H9 (cell line): ENCODE measurements at regions not wholly inside any gene's neighbourhood (a gene's known extent, or its start where the extent isn't known, plus 50 kb on each side); places are given as distances from the start of the nearest gene placed in this dataset.

Source experiments
- DNase-seq: peaks from one replicate; pipeline ENCODE4 v3.0.0-alpha.2; 2017
- H2AFZ ChIP-seq: one replicate; pipeline ENCODE4 v1.6.1; 2013; ENCODE audit warnings: mild to moderate bottlenecking, low read length, control low read depth, moderate library complexity
- H2AK5ac ChIP-seq: 2 replicates; pipeline ENCODE4 v1.6.1; 2013; ENCODE audit warnings: low read length, control low read depth, mixed read lengths; ENCODE audit not compliant: insufficient read length
- H2BK120ac ChIP-seq: one replicate; pipeline ENCODE4 v1.6.1; 2013; ENCODE audit warnings: low read depth, mild to moderate bottlenecking, low read length, control low read depth, inconsistent platforms; ENCODE audit not compliant: poor library complexity, severe bottlenecking
- H2BK12ac ChIP-seq: 2 replicates; pipeline ENCODE4 v1.6.1; 2013; ENCODE audit warnings: low read length, control low read depth, mixed read lengths, low read depth; ENCODE audit not compliant: insufficient read length
- H2BK15ac ChIP-seq: 2 replicates; pipeline ENCODE4 v1.6.1; 2013; ENCODE audit warnings: low read depth, low read length, control low read depth
- H2BK20ac ChIP-seq: one replicate; pipeline ENCODE4 v1.6.1; 2013; ENCODE audit warnings: low read depth, mild to moderate bottlenecking, low read length, control low read depth, inconsistent platforms; ENCODE audit not compliant: poor library complexity, severe bottlenecking
- H2BK5ac ChIP-seq: 2 replicates; pipeline ENCODE4 v1.6.1; 2013; ENCODE audit warnings: low read length, control low read depth, mixed read lengths; ENCODE audit not compliant: insufficient read length
- H3K14ac ChIP-seq: 2 replicates; pipeline ENCODE4 v1.6.1; 2013; ENCODE audit warnings: low read length, control low read depth; ENCODE audit not compliant: insufficient read depth
- H3K18ac ChIP-seq: 2 replicates; pipeline ENCODE4 v1.6.1; 2013; ENCODE audit warnings: low read depth, mild to moderate bottlenecking, mixed read lengths, low read length, control low read depth; ENCODE audit not compliant: insufficient read length
- H3K23ac ChIP-seq: 2 replicates; pipeline ENCODE4 v1.6.1; 2013; ENCODE audit warnings: low read length, control low read depth, mixed read lengths, low read depth; ENCODE audit not compliant: insufficient read length
- H3K23me2 ChIP-seq: 2 replicates; pipeline ENCODE4 v1.6.1; 2013; ENCODE audit warnings: low read depth, mild to moderate bottlenecking, mixed read lengths, low read length, control low read depth; ENCODE audit not compliant: insufficient read length, poor library complexity, severe bottlenecking
- H3K27ac ChIP-seq: 2 replicates; pipeline ENCODE4 v1.5.1; 2013; ENCODE audit warnings: low read length, control low read depth, mixed read lengths, low read depth; ENCODE audit not compliant: insufficient read length
- H3K27me3 ChIP-seq: 2 replicates; pipeline ENCODE4 v1.6.1; 2013; ENCODE audit warnings: low read length, control low read depth, inconsistent platforms; ENCODE audit not compliant: insufficient read depth
- H3K4ac ChIP-seq: 2 replicates; pipeline ENCODE4 v1.6.1; 2013; ENCODE audit warnings: low read depth, mild to moderate bottlenecking, control low read depth, inconsistent platforms, low read length, moderate library complexity
- H3K4me1 ChIP-seq: 2 replicates; pipeline ENCODE4 v1.6.1; 2013; ENCODE audit warnings: low read length, control low read depth, inconsistent platforms; ENCODE audit not compliant: insufficient read depth
- H3K4me2 ChIP-seq: 2 replicates; pipeline ENCODE4 v1.6.1; 2013; ENCODE audit warnings: low read length, control low read depth, mixed read lengths; ENCODE audit not compliant: insufficient read length, insufficient read depth
- H3K56ac ChIP-seq: 2 replicates; pipeline ENCODE4 v1.6.1; 2013; ENCODE audit warnings: low read depth, mild to moderate bottlenecking, mixed read lengths, low read length, control low read depth; ENCODE audit not compliant: insufficient read length
- H3K79me1 ChIP-seq: 2 replicates; pipeline ENCODE4 v1.6.1; 2013; ENCODE audit warnings: low read depth, mild to moderate bottlenecking, moderate library complexity, low read length, control low read depth, inconsistent platforms; ENCODE audit not compliant: insufficient read depth, poor library complexity, severe bottlenecking
- H3K79me2 ChIP-seq: 2 replicates; pipeline ENCODE4 v1.6.1; 2013; ENCODE audit warnings: low read length, control low read depth, inconsistent platforms; ENCODE audit not compliant: insufficient read depth
- H3K9ac ChIP-seq: 2 replicates; pipeline ENCODE4 v1.6.1; 2013; ENCODE audit warnings: low read length, control low read depth, mixed read lengths; ENCODE audit not compliant: insufficient read length; ENCODE audit errors: extremely low read depth
- H3K9me3 ChIP-seq: one replicate; pipeline ENCODE4 v1.6.1; 2013; ENCODE audit warnings: low read depth, low read length, inconsistent platforms; ENCODE audit not compliant: control insufficient read depth
- H3T11ph ChIP-seq: one replicate; pipeline ENCODE4 v1.6.1; 2013; ENCODE audit warnings: mild to moderate bottlenecking, low read length, control low read depth, inconsistent platforms
- H4K20me1 ChIP-seq: one replicate; pipeline ENCODE4 v1.6.1; 2013; ENCODE audit not compliant: control insufficient read depth, insufficient read length, insufficient read depth
- H4K5ac ChIP-seq: 2 replicates; pipeline ENCODE4 v1.6.1; 2013; ENCODE audit warnings: low read depth, mild to moderate bottlenecking, mixed read lengths, low read length, control low read depth; ENCODE audit not compliant: insufficient read length
- H4K8ac ChIP-seq: replicated peaks from 2 replicates; pipeline ENCODE4 v1.6.1; 2013; ENCODE audit warnings: low read length, control low read depth, mixed read lengths, low read depth; ENCODE audit not compliant: insufficient read length
- H4K91ac ChIP-seq: 2 replicates; pipeline ENCODE4 v1.6.1; 2013; ENCODE audit warnings: low read depth, mild to moderate bottlenecking, moderate library complexity, mixed read lengths, low read length, control low read depth; ENCODE audit not compliant: insufficient read length
- H3K27ac Mint-ChIP-seq, 3 experiments: 2 replicates in 2 of 3; 3 replicates in 1 of 3; pipeline ENCODE4 v1.8.0; 2020 to 2021; ENCODE audit warnings: mixed read lengths in 3 of 3, mild to moderate bottlenecking in 1 of 3, moderate library complexity in 1 of 3
- H3K27me3 Mint-ChIP-seq: 2 replicates; pipeline ENCODE4 v1.8.0; 2021; ENCODE audit warnings: low read depth, mild to moderate bottlenecking, moderate library complexity, mixed read lengths
- H3K36me3 Mint-ChIP-seq, 3 experiments: 2 replicates in 2 of 3; 3 replicates in 1 of 3; pipeline ENCODE4 v1.8.0; 2020 to 2021; ENCODE audit warnings: low read depth in 3 of 3, mixed read lengths in 3 of 3; ENCODE audit not compliant: insufficient read depth in 1 of 3
- H3K4me1 Mint-ChIP-seq, 2 experiments: 2 replicates each; pipeline ENCODE4 v1.8.0; 2020; ENCODE audit warnings: mixed read lengths in 2 of 2
- H3K4me3 Mint-ChIP-seq, 2 experiments: 2 replicates in 1 of 2; 3 replicates in 1 of 2; pipeline ENCODE4 v1.8.0; 2020 to 2021; ENCODE audit warnings: mild to moderate bottlenecking in 2 of 2, mixed read lengths in 2 of 2, moderate library complexity in 1 of 2
- H3K9me3 Mint-ChIP-seq, 2 experiments: 2 replicates in 1 of 2; 3 replicates in 1 of 2; pipeline ENCODE4 v1.8.0; 2020; ENCODE audit warnings: mild to moderate bottlenecking in 2 of 2, mixed read lengths in 2 of 2, moderate library complexity in 1 of 2
- WGBS: extraction: QIAGEN DNeasy Blood & Tissue Kit; methylation state at CpG from one replicate; pipeline ENCODE4 v1.1.7; 2013; ENCODE audit warnings: missing lambda C conversion rate, low lambda C conversion rate, mixed read lengths; ENCODE audit not compliant: insufficient read length; ENCODE audit errors: extremely low coverage; 5-methylcytosine and 5-hydroxymethylcytosine counted together
- TF ChIP-seq, protein P1 (sequence below): fragments of 200-600 bp; sonication (generic); conservative IDR thresholded peaks from 3 replicates; pipeline ENCODE4 v1.8.0; 2021; ENCODE audit warnings: antibody characterized with exemption, mild to moderate bottlenecking

DNA sequence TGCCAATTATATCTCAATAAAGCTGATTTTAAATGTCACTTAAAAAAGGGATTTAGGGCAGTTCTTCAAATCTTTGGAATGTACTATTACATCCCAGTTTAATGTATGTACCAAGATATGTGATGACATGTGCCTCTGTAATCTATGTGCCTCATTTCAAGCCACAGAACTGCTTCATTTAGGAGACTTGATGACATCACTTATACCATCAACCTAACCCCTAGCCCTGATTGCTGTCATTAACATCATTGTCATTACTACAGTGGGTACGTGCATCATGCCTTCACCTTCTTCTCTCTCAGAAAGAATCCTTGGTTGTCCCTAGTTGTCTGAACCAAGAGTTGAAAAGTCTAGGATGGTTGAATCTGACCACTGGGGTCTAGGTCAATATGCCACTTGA, 134.3 kb upstream of the RAB11FIP2 start:
- H3K4me2 ChIP-seq: no peak overlapping the region
- no peaks in the 10 kb centered on the region for H3K23me2 ChIP-seq
- no peak overlapping the region for H3K27ac ChIP-seq
- no CpG with 5 or more reads among the region's 1 CpG for WGBS
- Mint-ChIP-seq H3K4me3 (no peak overlapping the region), H3K27me3 (peaks cover 3% of the 10 kb centered on the region), H3K4me1 (no peaks in the 10 kb centered on the region), H3K9me3 (peaks cover 8 to 13% of the 10 kb centered on the region in 2 experiments; a peak in 3 of 5 replicates), H3K27ac (no peak overlapping the region), H3K36me3 (no peaks in the 10 kb centered on the region)
- TF ChIP-seq, protein P1, sequence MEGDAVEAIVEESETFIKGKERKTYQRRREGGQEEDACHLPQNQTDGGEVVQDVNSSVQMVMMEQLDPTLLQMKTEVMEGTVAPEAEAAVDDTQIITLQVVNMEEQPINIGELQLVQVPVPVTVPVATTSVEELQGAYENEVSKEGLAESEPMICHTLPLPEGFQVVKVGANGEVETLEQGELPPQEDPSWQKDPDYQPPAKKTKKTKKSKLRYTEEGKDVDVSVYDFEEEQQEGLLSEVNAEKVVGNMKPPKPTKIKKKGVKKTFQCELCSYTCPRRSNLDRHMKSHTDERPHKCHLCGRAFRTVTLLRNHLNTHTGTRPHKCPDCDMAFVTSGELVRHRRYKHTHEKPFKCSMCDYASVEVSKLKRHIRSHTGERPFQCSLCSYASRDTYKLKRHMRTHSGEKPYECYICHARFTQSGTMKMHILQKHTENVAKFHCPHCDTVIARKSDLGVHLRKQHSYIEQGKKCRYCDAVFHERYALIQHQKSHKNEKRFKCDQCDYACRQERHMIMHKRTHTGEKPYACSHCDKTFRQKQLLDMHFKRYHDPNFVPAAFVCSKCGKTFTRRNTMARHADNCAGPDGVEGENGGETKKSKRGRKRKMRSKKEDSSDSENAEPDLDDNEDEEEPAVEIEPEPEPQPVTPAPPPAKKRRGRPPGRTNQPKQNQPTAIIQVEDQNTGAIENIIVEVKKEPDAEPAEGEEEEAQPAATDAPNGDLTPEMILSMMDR: no peak
- H2AK5ac ChIP-seq: no peak overlapping the region
- H3K56ac ChIP-seq: no peak overlapping the region
- H2BK120ac ChIP-seq: no peak overlapping the region
- no peaks in the 10 kb centered on the region for H3K79me2 ChIP-seq
- H2BK15ac ChIP-seq: no peak overlapping the region
- DNase-seq: no peak
- H2BK5ac ChIP-seq: no peak overlapping the region
- H3K27me3 ChIP-seq: no peaks in the 10 kb centered on the region
- H3T11ph ChIP-seq: no peak overlapping the region
- no peak overlapping the region for H2BK12ac ChIP-seq
- no peak overlapping the region for H3K9ac ChIP-seq
- H2BK20ac ChIP-seq: no peak overlapping the region
- no peak overlapping the region for H3K14ac ChIP-seq
- H3K9me3 ChIP-seq: no peaks in the 10 kb centered on the region
- H3K23ac ChIP-seq: no peak overlapping the region
- H4K5ac ChIP-seq: no peak overlapping the region
- no peak overlapping the region for H2AFZ ChIP-seq
- H4K20me1 ChIP-seq: no peaks in the 10 kb centered on the region
- no peaks in the 10 kb centered on the region for H3K4me1 ChIP-seq
- no peak overlapping the region for H3K4ac ChIP-seq
- H4K8ac ChIP-seq: no peak overlapping the region
- no peak overlapping the region for H4K91ac ChIP-seq
- no peak overlapping the region for H3K18ac ChIP-seq
- H3K79me1 ChIP-seq: no peaks in the 10 kb centered on the region
